Caco-2 (cell line): ENCODE measurements at regions not wholly inside any gene's neighbourhood (a gene's known extent, or its start where the extent isn't known, plus 50 kb on each side); places are given as distances from the start of the nearest gene placed in this dataset.

Experiments used
- BruUV-seq: library from RNA; stranded (reverse); fragments of 400-500 nt; replicated peaks from 2 replicates; lab custom pipeline; 2021; lab: Mats Ljungman, UMichigan
- CTCF ChIA-PET: fragments of 300-600 bp; sonication (Branson Sonifier 250); formaldehyde crosslinking; loops from one replicate; lab custom pipeline; 2022; ENCODE audit warnings: antibody characterized with exemption; lab: Charles Lee
- POLR2A ChIA-PET: fragments of 300-600 bp; sonication (Branson Sonifier 250); formaldehyde crosslinking; loops from one replicate; lab custom pipeline; 2022; ENCODE audit warnings: antibody characterized with exemption; lab: Charles Lee
- DNase-seq, 2 experiments: peaks; one replicate each; pipeline versions ENCODE4 v3.0.0 to v3.0.0-alpha.2; 2020 to 2022
- H3K27me3 ChIP-seq: replicated peaks from 2 replicates; pipeline ENCODE4 v1.6.0; 2011; ENCODE audit warnings: low read length; ENCODE audit not compliant: control insufficient read depth, insufficient read depth
- H3K36me3 ChIP-seq: 2 replicates; pipeline ENCODE4 v1.5.1; 2011; ENCODE audit warnings: low read length; ENCODE audit not compliant: control insufficient read depth, insufficient read depth
- H3K4me1 ChIP-seq: fragments of 250-450 bp; sonication (Bioruptor Pico); 2 replicates; pipeline ENCODE4 v1.5.1; 2020; ENCODE audit warnings: mild to moderate bottlenecking
- H3K4me3 ChIP-seq: 2 replicates; pipeline ENCODE4 v1.5.1; 2011; ENCODE audit warnings: low read depth, mild to moderate bottlenecking, control low read depth, low read length
- H3K9me3 ChIP-seq: fragments of 250-450 bp; sonication (Bioruptor Pico); 2 replicates; pipeline ENCODE4 v1.5.1; 2020; ENCODE audit warnings: mild to moderate bottlenecking, moderate library complexity
- H3K27ac Mint-ChIP-seq: one replicate; pipeline ENCODE4 v1.8.0; 2022; ENCODE audit warnings: mixed read lengths; ENCODE audit not compliant: unreplicated experiment
- H3K27me3 Mint-ChIP-seq: one replicate; pipeline ENCODE4 v1.8.0; 2022; ENCODE audit warnings: mixed read lengths; ENCODE audit not compliant: insufficient read depth, unreplicated experiment
- H3K36me3 Mint-ChIP-seq: one replicate; pipeline ENCODE4 v1.8.0; 2022; ENCODE audit warnings: mild to moderate bottlenecking, mixed read lengths; ENCODE audit not compliant: insufficient read depth, unreplicated experiment
- H3K4me1 Mint-ChIP-seq: one replicate; pipeline ENCODE4 v1.8.0; 2022; ENCODE audit warnings: low read depth, mixed read lengths; ENCODE audit not compliant: unreplicated experiment
- H3K4me3 Mint-ChIP-seq: one replicate; pipeline ENCODE4 v1.8.0; 2022; ENCODE audit warnings: mild to moderate bottlenecking, moderate library complexity, mixed read lengths; ENCODE audit not compliant: unreplicated experiment
- H3K9me3 Mint-ChIP-seq: one replicate; pipeline ENCODE4 v1.8.0; 2022; ENCODE audit warnings: mixed read lengths; ENCODE audit not compliant: unreplicated experiment
- CTCF ChIP-seq, 2 experiments: fragments of 200-600 bp in 1 of 2; IDR thresholded peaks; 1 replicate in 1 of 2; 2 replicates in 1 of 2; pipeline versions ENCODE4 v1.5.1 to v1.8.0; 2011 to 2022; ENCODE audit warnings: antibody characterized with exemption in 1 of 2, control low read depth in 1 of 2, inconsistent platforms in 1 of 2, low read depth in 1 of 2, low read length in 1 of 2, mild to moderate bottlenecking in 1 of 2, moderate library complexity in 1 of 2; ENCODE audit not compliant: insufficient read depth in 1 of 2, severe bottlenecking in 1 of 2, unreplicated experiment in 1 of 2
- intact Hi-C: fragments of 100-400 bp; cut with micrococcal nuclease; formaldehyde crosslinking; loops from one replicate; pipeline ENCODE4 v1.10.0; 2022; ENCODE audit not compliant: unreplicated experiment

- H3K36me3 ChIP-seq: no peaks in the 10 kb centered on the region
- Mint-ChIP-seq H3K9me3 (no peaks in the 10 kb centered on the region), H3K4me1 (no peaks in the 10 kb centered on the region), H3K27ac (no peak overlapping the region), H3K36me3 (no peaks in the 10 kb centered on the region), H3K27me3 (peaks cover 26% of the 10 kb centered on the region), H3K4me3 (no peak overlapping the region)
- DNase-seq: no peak
- CTCF ChIA-PET: no interaction called here
- peaks cover 5% of the 10 kb centered on the region for H3K27me3 ChIP-seq
- no peak for TF ChIP-seq CTCF (IDR thresholded peaks at IDR 0.05; ENCODE audit: insufficient read depth in 1 of 2, low read depth in 1 of 2, low read length in 1 of 2, severe bottlenecking in 1 of 2, unreplicated experiment in 1 of 2)
- intact Hi-C loops: no loop called here
- no TSS peak for BruUV-seq
- no peaks in the 10 kb centered on the region for H3K4me1 ChIP-seq
- H3K9me3 ChIP-seq: no peaks in the 10 kb centered on the region
- POLR2A ChIA-PET: no interaction called here
- no peak overlapping the region for H3K4me3 ChIP-seq
Measured at GRCh38 chr5:155125551-155126095, 112.1 kb downstream of the KIF4B start.

GRCh38 chr5:155126573-155126972, 113.0 kb downstream of the KIF4B start:
- no peaks in the 10 kb centered on the region for H3K36me3 Mint-ChIP-seq
- Histone ChIP-seq H3K4me1 (no peaks in the 10 kb centered on the region), H3K36me3 (no peaks in the 10 kb centered on the region), H3K4me3 (no peak overlapping the region), H3K27me3 (peaks cover 5% of the 10 kb centered on the region), H3K9me3 (no peaks in the 10 kb centered on the region)
- H3K4me3 Mint-ChIP-seq: no peak overlapping the region
- H3K27me3 Mint-ChIP-seq: peaks cover 28% of the 10 kb centered on the region
- no peaks in the 10 kb centered on the region for H3K4me1 Mint-ChIP-seq
- no peak for TF ChIP-seq CTCF (IDR thresholded peaks at IDR 0.05; ENCODE audit: insufficient read depth in 1 of 2, low read depth in 1 of 2, low read length in 1 of 2, severe bottlenecking in 1 of 2, unreplicated experiment in 1 of 2)
- H3K9me3 Mint-ChIP-seq: no peaks in the 10 kb centered on the region
- CTCF ChIA-PET: no interaction called here
- no TSS peak for BruUV-seq
- intact Hi-C loops: no loop called here
- no peak overlapping the region for H3K27ac Mint-ChIP-seq
- no peak for DNase-seq
- POLR2A ChIA-PET: no interaction called here

- Mint-ChIP-seq H3K9me3 (no peaks in the 10 kb centered on the region), H3K4me3 (no peak overlapping the region), H3K4me1 (no peaks in the 10 kb centered on the region), H3K27ac (no peak overlapping the region), H3K27me3 (peaks cover 36% of the 10 kb centered on the region), H3K36me3 (no peaks in the 10 kb centered on the region)
- no peaks in the 10 kb centered on the region for H3K36me3 ChIP-seq
- ChIA-PET POLR2A (no interaction called here), CTCF (no interaction called here)
- no peak for TF ChIP-seq CTCF (IDR thresholded peaks at IDR 0.05; ENCODE audit: insufficient read depth in 1 of 2, low read depth in 1 of 2, low read length in 1 of 2, severe bottlenecking in 1 of 2, unreplicated experiment in 1 of 2)
- no peaks in the 10 kb centered on the region for H3K4me1 ChIP-seq
- peaks cover 5% of the 10 kb centered on the region for H3K27me3 ChIP-seq
- intact Hi-C loops: no loop called here
- H3K4me3 ChIP-seq: no peak overlapping the region
- BruUV-seq: no TSS peak
- DNase-seq: no peak
- H3K9me3 ChIP-seq: no peaks in the 10 kb centered on the region
Measured at GRCh38 chr5:155127552-155127951, 114.0 kb downstream of the KIF4B start.
